Amygdala (tissue), 56 donors: ENCODE measurements at regions not wholly inside any gene's neighbourhood (a gene's known extent, or its start where the extent isn't known, plus 50 kb on each side); places are given as distances from the start of the nearest gene placed in this dataset.

Source experiments
- DNase-seq, 56 donors: peaks; one replicate each; lab custom pipeline; 2025; lab: John Stamatoyannopoulos, UW

DNA sequence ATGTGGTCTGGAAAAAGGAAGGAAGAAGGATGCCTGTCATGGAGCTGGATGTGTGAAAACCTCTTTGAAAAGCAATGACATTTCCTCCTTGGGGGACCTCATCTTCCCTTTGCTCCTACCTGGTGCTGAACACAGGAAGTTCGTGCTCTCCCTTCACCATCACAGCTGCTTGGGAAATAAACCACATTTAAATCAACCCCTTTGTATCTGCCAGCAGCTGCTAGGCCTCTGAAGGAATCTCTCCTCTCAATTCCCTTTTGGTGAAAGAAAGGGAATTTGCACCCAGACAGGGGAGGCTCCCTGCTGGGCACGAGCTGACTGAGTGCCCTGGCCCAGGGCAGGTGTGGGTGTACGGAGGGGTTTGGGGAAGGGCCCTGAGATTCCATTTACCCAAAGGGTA, 437.7 kb downstream of the TSHZ3 start:
- no peak for DNase-seq

DNA sequence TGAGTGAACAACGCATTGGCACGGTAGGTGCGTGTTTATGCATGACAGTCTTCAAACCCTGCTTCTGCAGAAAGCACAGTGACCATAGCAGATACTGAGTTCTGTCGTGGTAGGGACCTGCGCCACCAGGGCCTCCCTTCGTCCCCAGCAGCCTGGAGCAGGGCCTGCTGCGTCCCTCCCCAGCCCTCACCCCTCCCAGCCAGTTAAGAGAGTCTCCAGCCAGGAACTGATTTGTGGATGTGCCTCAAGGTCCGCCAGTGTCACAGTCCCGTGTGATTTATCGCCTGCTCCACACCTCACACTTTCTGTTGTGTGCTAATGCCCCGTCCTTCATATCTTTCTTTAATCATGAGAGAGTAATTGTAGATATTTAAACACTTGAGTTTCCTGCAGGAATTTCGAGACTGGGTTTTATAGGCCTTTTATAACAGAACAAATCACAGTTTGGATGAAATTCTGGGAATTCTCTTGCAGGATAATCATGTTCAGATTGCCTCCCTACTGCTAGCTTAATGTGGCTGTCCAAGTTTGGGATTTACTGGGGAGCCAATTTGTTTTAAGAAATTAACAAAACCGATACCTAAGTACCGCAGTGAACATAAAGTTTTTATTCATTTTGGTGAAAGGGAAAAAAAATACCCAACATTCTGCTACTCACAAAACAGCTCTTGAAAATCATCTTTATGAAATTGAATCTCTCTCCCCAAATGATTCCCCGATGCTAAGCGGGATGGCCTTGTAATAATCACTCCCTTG, 438.6 kb downstream of the TSHZ3 start:
- DNase-seq, result no peak

DNA sequence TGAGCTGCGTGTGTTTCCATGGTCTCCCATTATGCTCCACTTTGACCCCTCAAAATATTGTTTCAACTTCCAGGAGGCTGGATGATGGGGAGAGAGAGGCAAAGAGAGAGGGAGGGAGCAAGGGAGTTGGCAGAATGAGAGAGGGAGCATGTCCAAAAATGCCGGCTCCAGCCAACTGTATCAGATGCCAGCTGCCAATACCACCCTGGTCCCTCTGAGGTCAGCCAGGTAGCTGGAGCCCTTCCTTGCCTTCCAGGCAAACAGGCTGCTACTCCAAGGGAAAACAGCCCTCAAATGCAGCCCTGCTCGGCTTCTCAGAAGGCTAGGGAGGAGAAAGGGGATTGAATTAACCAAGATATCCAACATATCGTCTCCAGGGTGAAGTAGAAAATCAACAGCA, 440.0 kb downstream of the TSHZ3 start:
- DNase-seq, result no peak

DNA sequence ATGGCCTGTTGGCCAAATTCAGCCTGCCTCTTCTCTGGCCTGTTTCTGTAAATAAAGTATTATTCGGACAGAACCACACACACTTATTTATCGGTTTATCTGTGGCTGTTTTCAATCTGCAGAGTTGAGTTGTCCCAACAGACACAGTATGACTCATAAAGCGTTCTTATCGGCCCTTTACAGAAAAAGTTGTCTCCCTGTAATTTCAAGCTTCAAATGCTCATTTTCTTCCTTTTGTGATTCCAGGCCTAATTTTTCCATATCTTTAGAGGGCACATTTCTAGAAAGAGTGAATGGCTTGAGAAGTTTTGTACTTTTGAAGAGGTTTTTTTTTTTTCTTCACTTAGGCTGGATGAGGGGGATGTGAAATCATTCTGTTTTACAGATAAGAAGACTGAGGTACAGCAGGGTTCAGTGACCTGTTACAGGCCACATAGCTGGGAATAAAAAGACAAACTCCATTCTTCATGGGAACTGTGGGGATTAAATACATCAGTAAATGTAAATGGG, 440.9 kb downstream of the TSHZ3 start:
- DNase-seq, result no peak

DNA sequence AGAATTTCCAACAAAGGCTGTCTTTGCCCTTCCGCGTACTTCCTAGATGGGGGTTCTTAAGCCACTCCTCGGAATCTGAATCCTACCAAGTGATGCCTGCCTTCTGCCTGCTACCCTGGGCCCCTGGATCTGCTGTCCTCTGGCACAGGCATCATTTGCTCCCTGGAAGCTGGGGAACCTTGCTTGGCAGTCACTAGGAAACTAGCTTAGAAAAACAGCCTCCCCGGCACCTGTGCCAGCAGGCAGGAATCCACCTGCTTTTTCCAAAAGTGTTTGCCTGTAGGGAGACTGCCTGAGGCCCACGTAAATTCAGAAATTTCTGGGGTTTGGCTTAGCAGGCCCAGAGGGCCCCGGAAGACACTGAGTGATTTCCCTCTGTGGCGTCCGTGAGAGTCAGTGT, 442.4 kb downstream of the TSHZ3 start:
- DNase-seq, result no peak

DNA sequence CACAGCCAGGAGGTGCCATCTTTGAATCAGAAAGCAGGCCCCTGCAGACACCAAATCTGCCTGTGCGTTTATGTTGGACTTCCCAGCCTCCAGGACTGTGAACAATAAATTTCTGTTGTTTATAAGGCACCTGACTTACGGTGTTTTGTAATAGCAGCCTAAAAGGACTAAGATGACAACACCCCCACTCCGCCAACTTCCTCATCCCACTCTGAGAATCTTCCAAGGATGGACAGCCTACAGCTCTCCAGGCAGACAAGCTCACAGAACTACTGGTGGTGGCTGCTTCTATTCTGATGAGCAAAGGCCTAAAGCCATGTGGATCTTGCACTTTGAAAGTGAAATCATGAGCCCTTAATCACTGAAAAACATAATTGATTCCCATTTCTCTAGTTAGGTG, 449.2 kb downstream of the TSHZ3 start:
- DNase-seq, result no peak

DNA sequence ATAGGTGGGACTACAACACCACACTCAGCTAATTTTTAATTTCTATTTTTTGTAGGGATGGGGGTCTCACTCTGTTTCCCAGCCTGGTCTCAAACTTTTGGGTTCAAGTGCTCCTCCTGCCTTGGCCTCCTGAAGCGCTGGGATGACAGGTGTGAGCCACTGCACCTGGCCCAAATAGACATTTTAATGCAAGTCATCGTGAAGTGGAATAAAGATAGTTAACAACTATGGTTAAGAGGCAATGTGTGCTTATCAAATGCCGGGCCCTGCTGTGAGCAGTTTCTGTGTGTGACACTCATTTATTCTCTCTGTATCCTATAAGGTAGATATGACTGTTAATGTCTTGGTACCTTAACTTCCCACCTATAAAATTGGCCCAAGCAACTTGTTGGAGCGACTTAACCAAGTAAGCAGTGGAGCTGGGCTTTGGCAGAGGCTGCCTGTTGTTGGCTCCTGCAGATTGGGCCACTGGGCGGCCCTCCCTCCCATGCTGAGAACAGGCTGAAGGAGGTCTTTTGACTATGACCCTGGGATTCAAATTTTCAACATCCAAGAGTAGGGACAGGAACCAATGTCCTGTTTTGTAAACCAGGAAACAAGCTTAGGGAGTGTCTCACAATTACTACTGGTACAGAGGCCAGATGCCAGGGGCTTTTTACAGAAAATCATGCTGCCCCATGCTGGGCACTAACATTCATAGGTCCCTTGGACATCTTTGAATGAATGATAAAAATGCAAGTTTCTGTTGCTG, 450.7 kb downstream of the TSHZ3 start:
- DNase-seq, result no peak

DNA sequence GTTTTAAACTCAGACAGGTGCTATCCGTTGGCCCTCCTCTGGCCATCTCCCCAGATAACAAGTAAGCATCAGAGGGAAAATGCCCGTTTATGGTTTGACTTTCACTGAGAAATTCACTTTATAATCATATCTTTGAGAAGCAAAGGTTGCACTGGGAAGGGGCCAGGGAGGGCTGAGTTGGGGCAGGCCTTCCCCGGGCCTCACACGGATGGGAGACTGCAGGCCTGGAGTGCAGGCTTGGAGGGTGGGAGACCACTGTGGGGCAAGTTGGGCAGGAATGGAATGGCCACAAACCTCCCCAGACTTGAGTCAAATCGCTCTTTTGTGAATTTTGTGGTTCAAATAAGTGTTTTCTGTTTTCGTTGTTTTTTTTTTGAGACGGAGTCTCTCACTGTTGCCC, 451.7 kb downstream of the TSHZ3 start:
- DNase-seq, result no peak

DNA sequence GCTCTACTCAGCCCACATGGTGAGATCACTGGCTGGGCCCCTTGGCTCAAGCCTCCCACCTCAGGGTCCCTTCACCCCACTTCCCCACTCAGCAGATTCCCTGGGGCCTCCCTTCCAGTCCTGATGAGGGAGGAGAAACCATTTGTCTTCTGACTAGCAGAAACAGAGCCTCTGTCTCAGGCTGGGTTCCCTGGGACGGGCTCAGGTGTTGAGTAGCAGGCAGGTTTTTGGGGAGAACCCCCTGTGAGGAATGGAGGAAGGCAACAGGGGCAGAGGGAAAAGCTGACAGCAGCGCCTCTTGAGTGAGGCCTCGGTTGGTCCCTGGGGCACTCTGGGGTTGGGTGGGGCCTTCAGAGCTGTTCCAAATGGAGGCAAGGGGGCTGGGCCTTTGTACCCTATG, 452.2 kb downstream of the TSHZ3 start:
- DNase-seq, result no peak

DNA sequence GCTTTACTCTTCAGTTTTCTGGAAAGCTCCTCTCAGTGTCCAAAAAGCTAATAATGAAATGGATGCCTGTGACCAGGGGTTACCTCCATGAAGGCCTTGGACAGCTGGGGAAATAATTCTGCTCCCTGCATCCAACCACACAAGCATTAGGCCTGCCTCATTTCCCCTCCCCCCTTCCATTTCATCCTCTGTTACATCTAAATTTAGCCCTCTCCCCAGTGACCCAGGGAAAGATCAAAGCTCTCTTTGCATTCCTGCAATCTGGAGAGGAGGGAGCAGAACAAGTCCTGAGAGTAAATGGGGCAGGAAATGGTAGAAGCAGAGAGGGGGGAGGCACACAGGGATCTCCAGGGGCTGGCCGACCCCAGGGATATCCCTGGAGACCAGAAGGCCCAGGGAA, 452.7 kb downstream of the TSHZ3 start:
- no peak for DNase-seq

DNA sequence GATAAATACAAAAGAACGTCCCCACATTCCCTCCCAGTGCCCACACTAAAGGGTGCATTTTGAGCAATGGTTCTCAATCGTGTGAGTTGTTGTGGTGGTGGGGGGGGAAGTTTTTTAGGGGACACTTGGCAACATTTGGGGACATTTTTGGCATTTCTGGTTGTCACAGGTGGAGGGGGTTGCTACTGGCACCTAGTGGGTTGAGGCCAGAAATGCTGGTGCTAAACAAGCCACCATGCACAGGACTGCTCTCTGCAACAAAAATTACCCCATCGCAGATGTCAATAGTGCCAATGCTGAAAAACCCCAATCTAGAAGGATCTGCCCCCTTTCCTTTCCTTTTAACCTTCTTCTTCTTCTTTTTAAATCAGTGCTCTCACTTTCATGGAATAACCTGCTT, 453.3 kb downstream of the TSHZ3 start:
- DNase-seq, result no peak

DNA sequence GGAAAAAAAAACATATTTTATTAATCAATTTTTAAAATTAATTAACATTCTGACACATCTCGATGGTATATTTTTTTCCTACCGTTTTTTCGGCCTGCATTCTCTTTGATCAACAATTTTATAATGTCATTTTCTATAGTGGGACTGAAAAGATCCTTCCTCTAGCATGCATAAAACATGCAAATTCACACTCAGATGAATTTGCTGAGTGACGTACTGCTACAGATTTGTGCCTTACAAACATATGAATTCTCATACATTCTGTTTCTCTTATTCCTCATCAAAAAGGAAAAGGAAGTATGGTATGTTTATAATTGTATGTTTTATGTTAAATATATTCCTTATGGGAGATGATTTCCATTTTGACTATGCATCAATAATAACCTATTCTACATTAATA, 458.2 kb downstream of the TSHZ3 start:
- no peak for DNase-seq

DNA sequence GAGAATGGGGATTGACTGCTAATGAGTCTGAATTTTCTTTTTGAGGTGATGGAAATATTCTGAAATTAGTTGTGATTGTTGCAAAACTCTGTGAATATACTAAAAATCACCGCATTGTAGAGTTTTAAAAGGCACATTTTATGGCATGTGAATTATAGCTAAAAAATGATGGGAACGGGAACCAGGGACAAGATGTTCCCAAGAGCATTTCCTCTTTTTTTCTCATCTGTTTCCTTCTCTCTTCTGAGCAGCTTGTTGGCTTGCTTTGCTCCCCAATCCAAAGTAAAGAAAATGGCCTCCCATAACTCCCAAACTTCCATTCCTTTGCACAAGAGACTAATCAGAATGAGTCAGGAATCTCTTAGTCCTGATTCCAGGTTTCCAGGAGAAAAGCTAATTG, 459.2 kb downstream of the TSHZ3 start:
- DNase-seq, result no peak

DNA sequence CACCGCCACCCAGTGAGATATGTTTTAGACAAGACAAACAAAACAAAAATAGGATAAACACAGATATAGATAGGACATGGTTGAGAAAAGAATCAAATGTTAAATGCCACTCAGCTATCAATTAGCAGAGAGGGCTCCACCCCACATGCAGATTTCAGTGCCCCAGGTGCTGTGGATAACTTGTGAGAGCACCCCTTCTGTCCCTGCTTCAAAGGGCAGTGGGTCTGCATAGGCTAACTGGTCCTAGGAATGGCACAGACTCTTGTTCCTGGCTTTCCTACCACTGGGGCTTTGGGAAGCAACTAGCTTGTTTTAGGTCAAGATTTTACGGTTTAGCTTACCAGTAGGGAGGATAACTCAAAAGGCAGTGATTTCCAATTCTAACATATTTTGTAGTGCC, 460.3 kb downstream of the TSHZ3 start:
- no peak for DNase-seq

DNA sequence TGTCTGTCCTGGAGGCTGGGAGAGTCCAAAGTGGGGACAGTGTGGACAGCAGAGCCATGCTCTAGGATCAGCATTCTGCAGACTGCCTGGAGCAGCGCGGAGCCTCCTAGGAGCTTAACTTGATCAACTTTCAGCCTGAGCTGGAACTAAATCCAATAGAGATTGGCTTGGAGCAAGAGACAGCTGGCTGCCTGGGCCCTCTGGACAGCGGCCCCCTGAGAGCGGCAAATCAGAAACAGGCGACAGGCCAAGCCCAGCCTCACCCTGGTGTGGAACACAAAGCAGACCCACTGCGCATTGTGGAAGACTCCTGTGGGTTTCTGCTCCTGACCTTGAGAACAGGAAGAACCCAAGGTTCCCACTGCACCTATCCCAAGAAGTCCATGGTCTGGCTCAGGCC, 462.2 kb downstream of the TSHZ3 start:
- DNase-seq, result no peak

DNA sequence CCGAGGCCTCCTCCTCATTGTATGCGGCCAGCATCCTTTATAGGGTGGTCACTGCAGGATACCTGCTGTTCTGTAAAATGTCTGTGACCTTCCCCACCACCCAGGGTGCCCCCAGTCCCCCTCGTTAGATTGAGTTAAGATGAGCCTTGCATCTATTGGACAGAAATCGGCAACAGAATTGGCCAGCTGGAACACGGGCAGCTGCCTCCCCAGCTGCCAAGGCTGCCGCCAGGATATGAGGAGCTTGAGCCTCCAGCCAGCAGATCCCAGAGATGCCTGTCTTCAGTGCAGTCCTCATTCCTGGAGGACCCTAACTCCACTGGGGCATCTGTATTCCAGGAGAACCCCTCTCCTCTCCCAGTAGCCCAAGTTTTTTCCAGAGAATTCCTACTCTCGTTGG, 463.0 kb downstream of the TSHZ3 start:
- DNase-seq, result no peak

DNA sequence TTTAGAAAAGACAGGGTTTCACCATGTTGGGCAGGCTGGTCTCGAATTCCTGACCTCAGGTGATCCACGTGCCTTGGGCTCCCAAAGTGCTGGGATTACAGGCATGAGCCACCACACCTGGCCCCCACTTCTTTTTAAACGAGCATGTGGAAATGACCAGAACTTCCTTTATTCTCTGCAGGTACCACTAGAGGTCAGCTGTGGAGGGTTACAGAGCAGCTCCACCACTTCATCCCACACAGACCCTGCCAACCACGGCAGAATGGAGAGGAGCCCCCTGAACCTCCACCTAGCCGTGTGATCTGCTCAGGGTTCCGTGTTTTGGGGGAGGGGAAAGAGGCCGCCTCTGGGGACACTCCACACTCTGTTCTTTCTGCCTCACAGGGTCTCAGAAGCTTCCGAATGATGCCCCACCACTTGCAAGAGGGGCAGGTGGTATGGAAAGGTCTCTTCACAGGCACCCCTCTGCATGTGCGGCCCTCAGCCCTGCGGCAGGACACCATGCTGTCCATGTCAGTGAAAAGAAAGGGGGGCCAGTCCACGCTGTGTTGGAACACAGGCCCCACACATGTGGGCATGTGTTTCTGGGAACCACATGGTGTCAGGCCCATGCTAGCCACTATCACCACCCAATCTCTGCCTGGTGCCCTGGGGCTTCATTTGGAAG, 465.0 kb downstream of the TSHZ3 start:
- DNase-seq, result no peak

DNA sequence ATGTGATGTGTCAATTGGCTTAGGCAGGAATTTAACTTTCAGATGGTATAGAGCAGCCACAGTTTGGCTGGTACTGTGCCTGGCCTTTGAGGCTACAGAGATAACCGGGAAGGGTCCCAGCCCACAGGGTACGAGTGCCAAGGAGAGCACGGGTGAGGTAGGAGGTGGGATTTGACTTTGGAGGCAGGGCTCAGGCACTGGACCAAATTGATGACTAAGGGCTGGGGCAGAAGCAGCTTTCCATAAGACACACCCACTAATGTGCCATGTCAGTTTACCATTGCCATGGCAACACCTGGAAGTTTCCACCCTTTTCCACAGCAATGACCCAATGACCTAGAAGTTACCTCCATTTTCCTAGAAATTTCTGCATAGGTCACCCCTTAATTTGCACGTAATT, 466.2 kb downstream of the TSHZ3 start:
- DNase-seq, result peak in 1 of 56 donors; percentile 10

DNA sequence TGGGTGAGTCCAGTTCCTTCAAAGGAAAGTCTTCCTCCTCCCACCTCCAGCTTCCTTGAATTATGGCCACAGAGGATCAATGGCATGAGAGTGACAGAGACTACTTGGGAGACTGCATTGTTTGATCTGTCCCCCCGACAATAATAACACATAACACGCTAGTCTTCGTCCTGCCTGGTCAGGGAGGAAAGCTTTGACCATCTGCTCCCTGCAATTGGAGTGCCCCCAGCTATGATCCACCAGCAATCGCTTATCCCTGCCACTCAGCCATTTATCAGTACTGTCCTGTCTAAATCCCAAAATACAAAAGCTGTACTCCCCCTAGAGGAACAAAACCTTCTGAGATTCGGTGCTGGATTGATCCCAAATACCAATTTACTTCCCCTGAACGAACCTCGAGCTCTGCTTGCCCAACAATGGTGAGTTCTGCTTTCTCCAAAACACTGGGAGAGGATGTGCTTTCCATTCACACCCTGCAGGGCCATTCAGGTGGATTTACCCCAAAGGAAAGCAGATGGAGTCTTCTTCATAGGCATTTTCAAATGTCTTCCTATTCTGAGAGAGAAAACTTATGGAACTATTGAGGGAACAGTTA, 466.7 kb downstream of the TSHZ3 start:
- no peak for DNase-seq

DNA sequence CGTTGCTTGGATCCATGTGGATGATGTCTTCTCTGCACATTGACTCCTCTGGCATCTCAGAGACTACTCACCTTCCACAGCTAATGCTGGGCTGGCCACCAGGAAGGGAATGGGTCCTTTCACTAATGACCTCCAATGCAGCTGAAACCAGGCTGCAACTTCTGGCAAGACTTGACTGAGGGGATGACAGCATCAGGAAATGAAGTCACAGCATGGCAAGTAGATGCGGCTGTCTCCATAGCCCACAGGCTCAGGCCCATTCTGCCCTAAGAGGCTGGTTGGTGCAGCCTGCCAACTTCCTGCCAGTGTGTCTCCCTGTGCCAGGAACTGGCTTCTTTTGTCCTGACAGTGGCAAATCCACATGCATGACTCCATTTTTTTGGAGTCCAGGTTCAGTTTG, 467.3 kb downstream of the TSHZ3 start:
- DNase-seq, result peak in 5 of 56 donors; percentile 3 to 13 (median 10)

DNA sequence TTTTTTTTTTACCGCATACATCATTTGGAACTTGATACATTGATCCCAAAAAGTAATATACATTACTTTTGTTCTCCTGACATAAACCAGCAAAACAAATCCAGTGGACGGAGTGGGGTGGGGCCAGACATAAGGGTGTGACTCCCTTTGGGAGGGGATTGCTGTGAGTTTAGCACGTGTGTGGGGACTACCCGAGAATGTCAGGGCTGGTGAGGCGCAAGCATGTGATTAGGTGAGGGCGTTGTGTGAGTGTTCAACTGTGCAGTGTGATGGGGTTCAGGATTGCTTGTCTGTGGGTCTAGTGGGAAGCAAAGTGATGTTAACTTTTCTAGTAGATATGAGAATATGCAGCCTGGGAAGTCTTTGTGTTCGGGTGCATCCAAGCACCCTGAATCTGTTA, 468.0 kb downstream of the TSHZ3 start:
- no peak for DNase-seq
